Tibial nerve (tissue), 4 donors: ENCODE measurements at regions not wholly inside any gene's neighbourhood (a gene's known extent, or its start where the extent isn't known, plus 50 kb on each side); places are given as distances from the start of the nearest gene placed in this dataset.
A peak's percentile ranks its signal among the peaks of the same experiment; 100 is the strongest.

Experiments
- DNase-seq, 2 donors: peaks; one replicate each; pipeline ENCODE4 v3.0.0-alpha.2; 2019; ENCODE audit warnings: low spot score in 2 of 2
- H3K27ac ChIP-seq, 4 donors: fragments of 200-600 bp; sonication (generic) in 3 of 4; one replicate each; pipeline ENCODE4 v1.5.1; 2017 to 2019; ENCODE audit warnings: mild to moderate bottlenecking in 1 of 4
- H3K27me3 ChIP-seq, 2 donors: fragments of 200-600 bp; sonication (generic) in 1 of 2; one replicate each; pipeline versions ENCODE4 v1.5.1 to v1.6.0; 2017 to 2019
- H3K36me3 ChIP-seq, 3 donors: fragments of 200-600 bp; sonication (generic); one replicate each; pipeline ENCODE4 v1.5.1; 2018 to 2019
- H3K4me1 ChIP-seq, 4 donors: fragments of 200-600 bp; sonication (generic) in 3 of 4; one replicate each; pipeline ENCODE4 v1.5.1; 2017 to 2019
- H3K4me3 ChIP-seq, 4 donors: fragments of 200-600 bp; sonication (generic) in 3 of 4; one replicate each; pipeline ENCODE4 v1.5.1; 2017 to 2019; ENCODE audit warnings: mild to moderate bottlenecking in 1 of 4, moderate library complexity in 1 of 4
- H3K9me3 ChIP-seq, 4 donors: fragments of 200-600 bp; sonication (generic) in 3 of 4; one replicate each; pipeline ENCODE4 v1.5.1; 2017 to 2019
- CTCF ChIP-seq, 5 experiments: fragments of 200-600 bp in 3 of 5; fragments of 450-650 bp in 2 of 5; sonication (generic) in 3 of 5; IDR thresholded peaks; one replicate each; pipeline ENCODE4 v1.5.1; 2016 to 2019; ENCODE audit warnings: antibody characterized with exemption in 5 of 5, mild to moderate bottlenecking in 3 of 5, moderate library complexity in 2 of 5
- EP300 ChIP-seq, 2 donors: sonication (generic); formaldehyde crosslinking; IDR thresholded peaks; one replicate each; pipeline ENCODE4 v1.6.1; 2017; ENCODE audit warnings: antibody characterized with exemption in 2 of 2, mild to moderate bottlenecking in 1 of 2
- POLR2A ChIP-seq, 2 donors: fragments of 450-650 bp; IDR thresholded peaks; one replicate each; pipeline ENCODE4 v1.6.1; 2017; ENCODE audit warnings: antibody characterized with exemption in 2 of 2, mild to moderate bottlenecking in 2 of 2, moderate library complexity in 2 of 2
- WGBS, 2 donors: methylation state at CpG; one replicate each; pipeline ENCODE4 v1.1.5; 2018; 5-methylcytosine and 5-hydroxymethylcytosine counted together

GRCh38 chr2:18402831-18403230, 157.6 kb downstream of the RDH14 start:
- Histone ChIP-seq H3K4me1 (no peaks in the 10 kb centered on the region), H3K27ac (no peak overlapping the region), H3K36me3 (no peaks in the 10 kb centered on the region), H3K4me3 (no peak overlapping the region), H3K9me3 (no peaks in the 10 kb centered on the region), H3K27me3 (no peaks in the 10 kb centered on the region)
- WGBS, 2 donors = 47 to 60% methylated on average over 2 of the region's 2 CpGs
- DNase-seq = no peak
- TF ChIP-seq POLR2A (IDR thresholded peaks at IDR 0.05) (no peak), CTCF (IDR thresholded peaks at IDR 0.05) (no peak), EP300 (IDR thresholded peaks at IDR 0.05) (no peak)

- Histone ChIP-seq H3K27ac (no peak overlapping the region), H3K4me1 (no peaks in the 10 kb centered on the region), H3K9me3 (no peaks in the 10 kb centered on the region), H3K4me3 (no peak overlapping the region), H3K36me3 (no peaks in the 10 kb centered on the region), H3K27me3 (no peaks in the 10 kb centered on the region)
- WGBS, 2 donors = 64 to 70% methylated on average over 4 of the region's 4 CpGs
- DNase-seq = no peak
- TF ChIP-seq CTCF (IDR thresholded peaks at IDR 0.05) = no peak
- no peak for TF ChIP-seq EP300 (IDR thresholded peaks at IDR 0.05)
- TF ChIP-seq POLR2A (IDR thresholded peaks at IDR 0.05) = no peak
These were observed 159.0 kb downstream of the RDH14 start for GRCh38 chr2:18401471-18401870.

- no peak for TF ChIP-seq EP300 (IDR thresholded peaks at IDR 0.05)
- no peak for TF ChIP-seq CTCF (IDR thresholded peaks at IDR 0.05)
- no peak for TF ChIP-seq POLR2A (IDR thresholded peaks at IDR 0.05)
- H3K4me3 ChIP-seq = no peak overlapping the region
- H3K9me3 ChIP-seq = no peaks in the 10 kb centered on the region
- no peaks in the 10 kb centered on the region for H3K36me3 ChIP-seq
- no peaks in the 10 kb centered on the region for H3K27me3 ChIP-seq
- 86 to 87% methylated on average over 5 of the region's 5 CpGs for WGBS, 2 donors
- no peak overlapping the region for H3K27ac ChIP-seq
- no peaks in the 10 kb centered on the region for H3K4me1 ChIP-seq
- no peak for DNase-seq
These were observed 160.9 kb downstream of the RDH14 start for GRCh38 chr2:18399601-18400000.

GRCh38 chr2:18398833-18399232, 161.6 kb downstream of the RDH14 start:
- TF ChIP-seq CTCF (IDR thresholded peaks at IDR 0.05) (no peak), EP300 (IDR thresholded peaks at IDR 0.05) (no peak), POLR2A (IDR thresholded peaks at IDR 0.05) (no peak)
- no peaks in the 10 kb centered on the region for H3K4me1 ChIP-seq
- WGBS, 2 donors = 82 to 86% methylated on average over 1 of the region's 1 CpG

GRCh38 chr2:18396329-18397010, 164.0 kb downstream of the RDH14 start:
- no peaks in the 10 kb centered on the region for H3K27me3 ChIP-seq
- no peaks in the 10 kb centered on the region for H3K4me1 ChIP-seq
- no peak for TF ChIP-seq CTCF (IDR thresholded peaks at IDR 0.05)
- no peak for TF ChIP-seq POLR2A (IDR thresholded peaks at IDR 0.05)
- TF ChIP-seq EP300 (IDR thresholded peaks at IDR 0.05) = no peak
- no peaks in the 10 kb centered on the region for H3K36me3 ChIP-seq
- no peak overlapping the region for H3K27ac ChIP-seq
- no peak for DNase-seq
- H3K4me3 ChIP-seq = no peak overlapping the region
- 72 to 74% methylated on average over 9 of the region's 9 CpGs for WGBS, 2 donors
- H3K9me3 ChIP-seq = no peaks in the 10 kb centered on the region

More at GRCh38 chr2:18398833-18399232, 161.6 kb downstream of the RDH14 start:
- Histone ChIP-seq H3K27me3 (no peaks in the 10 kb centered on the region), H3K36me3 (no peaks in the 10 kb centered on the region), H3K9me3 (no peaks in the 10 kb centered on the region), H3K4me3 (no peak overlapping the region), H3K27ac (no peak overlapping the region)
- peak in 1 of 2 donors; percentile 51 for DNase-seq
